ENCODE measurements at regions not wholly inside any gene's neighbourhood (a gene's known extent, or its start where the extent isn't known, plus 50 kb on each side); places are given as distances from the start of the nearest gene placed in this dataset.

- H3K27ac ChIP-seq: no peak overlapping the region
- no peak for TF ChIP-seq CTCF (conservative IDR thresholded peaks at IDR 0.05; ENCODE audit: low read depth)
- no peak for DNase-seq (ENCODE audit: low spot score)
- POLR2A ChIA-PET (ENCODE audit: low non-redundant PET): no interaction called here
- CTCF ChIA-PET: no interaction called here
These were observed 170.5 kb downstream of the TFAP2B start for GRCh38 chr6:50989123-50989522.

GRCh38 chr6:50990750-50991446, 172.2 kb downstream of the TFAP2B start:
- TF ChIP-seq CTCF (conservative IDR thresholded peaks at IDR 0.05; ENCODE audit: low read depth): no peak
- peak; percentile 20 for DNase-seq (ENCODE audit: low spot score)
- H3K27ac ChIP-seq: no peak overlapping the region
- POLR2A ChIA-PET (ENCODE audit: low non-redundant PET): no interaction called here
- CTCF ChIA-PET: no interaction called here

GRCh38 chr6:50992232-50992631, 173.6 kb downstream of the TFAP2B start:
- H3K27ac ChIP-seq: no peak overlapping the region
- ChIA-PET CTCF (no interaction called here), POLR2A (ENCODE audit: low non-redundant PET) (no interaction called here)
- no peak for TF ChIP-seq CTCF (conservative IDR thresholded peaks at IDR 0.05; ENCODE audit: low read depth)
- no peak for DNase-seq (ENCODE audit: low spot score)

- ChIA-PET POLR2A (ENCODE audit: low non-redundant PET) (no interaction called here), CTCF (no interaction called here)
- TF ChIP-seq CTCF (conservative IDR thresholded peaks at IDR 0.05; ENCODE audit: low read depth): no peak
- H3K27ac ChIP-seq: no peak overlapping the region
- DNase-seq (ENCODE audit: low spot score): no peak
These were observed 174.3 kb downstream of the TFAP2B start for GRCh38 chr6:50992704-50993625.

GRCh38 chr6:50993941-50994720, 175.5 kb downstream of the TFAP2B start:
- ChIA-PET POLR2A (ENCODE audit: low non-redundant PET) (no interaction called here), CTCF (no interaction called here)
- DNase-seq (ENCODE audit: low spot score): no peak
- H3K27ac ChIP-seq: no peak overlapping the region
- no peak for TF ChIP-seq CTCF (conservative IDR thresholded peaks at IDR 0.05; ENCODE audit: low read depth)

- ChIA-PET POLR2A (ENCODE audit: low non-redundant PET) (no interaction called here), CTCF (no interaction called here)
- TF ChIP-seq CTCF (conservative IDR thresholded peaks at IDR 0.05; ENCODE audit: low read depth): no peak
- no peak for DNase-seq (ENCODE audit: low spot score)
- no peak overlapping the region for H3K27ac ChIP-seq
These were observed 176.4 kb downstream of the TFAP2B start for GRCh38 chr6:50995036-50995435.
